T1000 (cell line): ENCODE measurements at regions not wholly inside any gene's neighbourhood (a gene's known extent, or its start where the extent isn't known, plus 50 kb on each side); places are given as distances from the start of the nearest gene placed in this dataset.

Experiments used
- DNase-seq: peaks from one replicate; lab custom pipeline; 2025; ENCODE audit warnings: mixed read lengths; lab: John Stamatoyannopoulos, UW

GRCh38 chr6:139540894-139541293 lies 166.4 kb upstream of the CITED2 start:
- DNase-seq, result no peak

DNA sequence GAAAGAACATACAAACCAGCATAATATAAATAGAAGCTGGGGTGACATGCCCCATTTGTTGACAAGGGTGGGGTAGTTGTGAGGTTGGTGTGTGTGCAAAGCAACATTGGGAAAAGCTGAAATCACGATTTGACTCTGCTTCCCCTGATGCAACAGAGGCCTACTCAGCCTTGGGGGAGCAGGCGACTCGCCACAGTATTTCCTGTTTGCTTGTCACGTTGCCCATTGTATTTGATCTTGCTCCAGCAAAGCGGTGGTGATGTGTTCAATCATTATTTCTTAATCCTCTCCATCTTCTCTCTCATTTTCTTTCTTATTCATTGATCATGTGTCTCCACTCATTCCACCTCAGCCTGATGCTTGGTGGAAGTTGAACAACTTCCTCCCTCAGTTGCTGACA lies 165.8 kb upstream of the CITED2 start:
- no peak for DNase-seq

GRCh38 chr6:139539852-139540251 lies 165.4 kb upstream of the CITED2 start:
- DNase-seq, result peak; percentile 65

DNA sequence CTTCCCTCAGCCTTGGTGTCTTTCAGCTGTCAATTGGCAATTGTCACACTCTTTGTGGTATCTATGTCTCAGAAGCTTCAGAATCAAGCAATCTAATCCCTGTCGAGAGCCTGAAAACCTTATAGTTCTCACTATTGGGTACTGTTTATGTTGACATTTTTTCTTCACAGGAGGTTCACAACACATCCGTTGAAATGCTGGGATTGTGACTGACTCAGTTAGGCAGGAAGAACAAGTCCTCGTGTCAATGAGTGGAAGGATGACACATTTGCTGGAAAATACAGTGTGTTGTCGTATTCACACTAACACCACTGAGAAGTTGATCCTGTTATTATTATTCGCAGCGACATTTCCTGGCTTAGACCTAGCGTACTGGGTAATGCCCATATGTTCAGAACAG lies 163.9 kb upstream of the CITED2 start:
- no peak for DNase-seq

GRCh38 chr6:139536751-139537617 lies 162.5 kb upstream of the CITED2 start:
- DNase-seq, result no peak

DNA sequence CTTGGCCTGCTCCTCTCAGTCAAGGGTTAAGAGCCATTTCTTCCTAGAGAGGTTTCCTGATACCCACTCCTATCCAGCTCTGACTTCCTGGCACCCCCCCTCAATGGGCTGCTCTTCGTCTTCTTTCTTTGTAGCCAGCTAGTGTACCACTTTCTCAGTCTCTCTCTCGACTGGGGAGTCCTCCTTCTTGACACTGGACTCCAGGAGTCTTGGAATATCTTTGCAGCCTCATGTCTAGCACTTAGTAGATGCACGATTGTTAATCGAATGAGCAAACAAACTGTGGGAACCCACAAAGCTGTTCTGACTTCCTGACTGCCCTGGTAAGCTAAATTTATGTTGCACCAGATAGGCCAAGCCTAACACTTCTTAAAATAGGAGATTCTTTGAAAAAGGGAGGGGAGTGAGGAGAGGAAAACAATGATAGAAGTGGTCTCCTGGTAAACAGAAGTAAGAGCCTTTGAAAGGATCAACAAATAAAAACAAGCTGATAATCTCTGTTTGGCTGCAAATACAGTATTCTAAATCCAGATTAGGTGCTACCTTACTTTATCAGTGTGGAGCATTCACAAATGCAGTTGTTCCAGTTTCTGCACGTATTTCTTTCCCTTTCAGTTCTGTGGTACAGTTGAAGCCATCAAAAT lies 160.1 kb upstream of the CITED2 start:
- DNase-seq, result no peak

DNA sequence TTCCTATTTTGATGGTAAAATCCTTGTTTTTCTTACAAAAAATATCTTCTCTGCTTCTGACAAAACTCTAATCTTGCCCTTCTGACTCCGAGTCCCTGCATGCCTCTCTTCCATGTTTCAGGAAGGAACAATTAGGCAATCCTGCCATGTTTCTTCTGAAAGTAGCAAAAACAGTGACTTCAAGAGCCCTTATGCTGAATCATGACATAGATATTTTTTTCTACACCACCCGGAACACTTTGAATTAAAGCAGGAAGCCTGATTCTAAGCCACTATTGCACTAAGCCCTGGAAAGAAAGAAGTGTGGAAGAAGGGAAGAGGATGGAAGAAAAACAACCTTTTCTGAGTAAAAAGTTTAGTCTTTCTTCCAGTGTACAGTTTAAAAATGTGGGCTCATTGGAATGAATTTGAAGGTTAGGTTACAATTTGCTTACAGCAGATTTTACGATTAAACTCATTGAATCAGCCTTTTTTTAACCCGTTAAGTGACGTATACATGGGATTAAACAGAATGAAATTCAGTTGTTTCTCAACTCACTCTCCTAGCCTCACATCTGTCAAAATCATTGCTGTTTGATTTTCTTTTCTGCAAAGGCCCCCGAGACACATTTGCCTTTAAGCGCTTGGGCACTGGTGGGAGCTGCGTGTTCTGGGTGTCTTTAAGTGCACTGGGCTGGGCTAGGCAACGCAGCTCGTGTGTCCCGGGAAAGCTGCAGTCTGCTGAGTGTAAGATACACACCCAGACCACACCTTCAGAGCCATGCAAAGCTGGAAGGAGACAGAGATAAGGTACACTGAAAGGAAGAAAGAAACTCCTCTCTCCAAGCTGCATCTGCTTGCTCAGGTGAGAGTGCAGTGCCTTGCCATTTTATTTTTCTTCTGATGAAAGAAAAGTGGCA lies 159.4 kb upstream of the CITED2 start:
- DNase-seq, result no peak

GRCh38 chr6:139533171-139533570 lies 158.7 kb upstream of the CITED2 start:
- DNase-seq, result no peak

GRCh38 chr6:139531148-139532115 lies 157.0 kb upstream of the CITED2 start:
- no peak for DNase-seq

DNA sequence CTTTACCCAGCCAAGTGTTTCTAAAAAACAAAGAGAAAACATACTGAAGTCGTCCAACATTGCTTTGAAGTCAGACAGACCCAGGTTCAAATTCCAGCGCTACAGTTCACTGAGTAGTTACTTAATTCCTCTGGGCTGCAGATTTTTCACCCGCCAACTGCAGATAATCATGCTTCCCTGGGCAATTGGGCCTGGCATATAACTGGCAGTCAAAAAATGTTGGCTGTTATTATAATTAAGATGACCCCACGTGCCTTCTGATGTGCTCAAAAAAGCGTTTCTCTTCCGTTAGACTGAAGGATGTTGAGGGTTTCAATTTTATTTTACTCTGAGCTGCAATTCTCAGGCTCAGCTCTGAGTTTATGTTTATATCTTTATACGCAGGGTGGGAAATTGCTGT lies 156.1 kb upstream of the CITED2 start:
- no peak for DNase-seq

GRCh38 chr6:139529420-139529819 lies 155.0 kb upstream of the CITED2 start:
- no peak for DNase-seq

DNA sequence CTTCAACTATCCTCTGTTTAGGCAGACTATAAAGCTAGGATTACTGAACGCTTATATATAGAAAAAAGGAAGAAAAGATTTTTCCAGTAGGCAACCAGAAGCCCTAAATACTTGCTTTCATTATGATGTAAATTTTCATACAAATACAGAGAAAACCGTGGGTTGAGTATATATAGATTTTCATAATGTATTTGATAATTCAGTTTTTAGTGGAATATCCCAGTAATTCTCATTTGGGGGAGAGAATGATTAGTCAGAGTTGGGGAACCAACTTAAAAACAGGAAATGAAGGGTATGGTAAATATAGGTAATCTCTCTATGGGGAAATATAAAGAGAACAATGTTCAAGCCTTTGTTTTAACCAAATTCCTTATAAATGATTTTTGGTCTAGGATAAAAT lies 154.0 kb upstream of the CITED2 start:
- no peak for DNase-seq

GRCh38 chr6:139525415-139525814 lies 151.0 kb upstream of the CITED2 start:
- no peak for DNase-seq

DNA sequence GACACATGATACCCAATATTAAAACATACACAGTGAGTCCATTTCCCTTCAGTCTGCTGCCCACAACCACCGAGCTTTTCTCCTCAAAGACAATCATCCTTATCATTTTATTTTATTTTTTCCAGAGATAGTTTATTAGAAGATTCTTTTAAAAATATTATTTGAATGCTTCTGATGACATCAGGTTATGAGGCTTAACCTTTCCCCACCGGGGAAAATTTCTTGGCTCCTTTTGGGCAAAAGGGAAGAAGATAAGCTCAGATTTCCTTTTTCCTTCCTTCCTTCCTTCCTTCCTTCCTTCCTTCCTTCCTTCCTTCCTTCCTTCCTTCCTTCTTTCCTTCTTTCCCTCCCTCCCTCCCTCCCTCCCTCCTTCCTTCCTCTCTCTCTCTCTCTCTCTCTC lies 149.5 kb upstream of the CITED2 start:
- DNase-seq, result no peak

DNA sequence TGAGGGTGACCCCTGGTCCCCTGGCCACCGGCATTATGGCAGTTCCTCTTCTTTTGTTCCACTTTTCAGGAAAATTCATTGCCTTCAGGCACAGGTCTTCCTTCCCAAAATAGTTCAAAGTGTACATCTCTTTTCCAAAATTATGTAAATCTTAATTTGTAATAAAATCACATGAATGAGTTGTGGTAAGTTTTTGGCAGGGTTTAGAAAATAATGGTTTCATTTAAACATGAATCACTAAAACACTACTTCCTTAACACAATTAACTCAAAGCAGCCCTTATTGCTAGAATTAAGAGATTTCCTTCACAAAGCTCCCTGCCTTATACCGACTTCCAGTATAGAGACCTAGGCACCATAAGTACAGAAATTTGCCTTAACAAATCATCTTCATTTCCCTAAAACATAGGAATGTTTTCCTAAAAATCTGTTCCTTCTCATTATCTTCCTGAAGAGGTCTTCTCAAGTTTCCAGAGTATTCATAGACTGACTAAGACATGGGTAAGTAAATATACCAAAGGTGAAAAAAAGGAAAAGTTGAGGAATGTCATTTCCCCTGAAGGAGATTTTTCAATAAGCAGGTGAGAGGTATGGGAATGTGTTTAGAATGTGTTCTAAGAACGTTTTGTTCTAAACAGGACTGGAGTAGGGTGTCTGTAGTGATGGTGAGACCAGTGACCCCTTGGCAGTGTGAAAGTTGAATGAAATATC lies 148.2 kb upstream of the CITED2 start:
- DNase-seq, result no peak

DNA sequence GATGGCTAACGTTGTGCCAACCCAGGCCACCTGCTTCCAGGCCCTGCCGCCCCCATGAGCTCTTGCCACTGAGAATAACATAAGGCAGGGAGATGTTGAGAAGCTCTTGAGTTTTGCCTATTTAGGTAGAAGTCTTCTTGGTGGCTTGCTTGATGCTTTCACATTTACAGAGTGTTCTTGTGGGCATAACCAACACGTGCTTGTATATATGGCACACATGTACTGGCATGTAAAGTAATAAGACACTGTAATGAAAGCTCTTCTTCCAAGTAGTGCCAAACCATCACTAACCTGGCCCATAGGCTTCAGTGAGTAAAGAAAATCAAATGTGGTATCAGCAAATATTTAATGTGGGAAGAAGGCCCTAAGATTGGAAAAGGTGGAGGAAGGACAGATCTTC lies 146.9 kb upstream of the CITED2 start:
- no peak for DNase-seq

DNA sequence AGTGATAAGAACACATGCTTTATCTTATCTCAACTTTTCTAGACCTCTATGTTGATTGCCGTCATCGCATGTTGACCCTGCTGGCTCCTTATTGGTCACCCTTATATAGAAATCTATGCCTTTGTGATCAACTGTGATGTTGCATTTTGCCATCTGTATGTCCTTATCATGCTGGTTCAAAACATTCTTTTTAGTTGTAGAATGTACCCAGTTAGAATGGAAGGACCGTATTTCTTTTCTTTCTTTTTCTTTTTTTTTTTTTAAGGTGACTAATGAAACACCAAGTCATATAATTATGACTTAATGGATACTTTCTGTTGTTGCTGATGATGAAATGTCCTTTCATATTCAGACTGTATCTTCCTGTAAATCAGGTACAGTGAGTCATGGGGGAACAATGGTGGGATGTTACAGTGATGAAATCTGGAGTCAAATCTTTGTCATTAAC lies 145.9 kb upstream of the CITED2 start:
- no peak for DNase-seq

- no peak for DNase-seq
Observed at GRCh38 chr6:139519571-139520031, 145.2 kb upstream of the CITED2 start.

DNA sequence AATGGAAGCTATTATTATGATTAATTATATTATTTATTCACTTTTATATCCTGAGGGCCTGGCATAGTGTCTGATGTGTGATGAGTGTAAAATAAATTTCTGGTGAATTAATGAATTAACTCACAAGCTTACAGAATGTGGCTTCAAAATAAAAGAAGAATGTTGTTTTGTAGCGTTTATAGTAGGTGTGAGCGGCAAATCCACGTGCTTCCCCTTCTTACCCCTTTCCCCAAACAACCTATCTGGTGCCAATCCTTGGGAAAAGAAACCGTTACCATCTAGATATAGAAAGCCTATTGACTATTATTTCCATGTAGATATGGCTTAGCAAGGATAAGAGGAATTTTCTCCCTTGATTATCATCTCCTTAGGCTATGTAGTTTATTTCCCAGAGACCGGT lies 144.6 kb upstream of the CITED2 start:
- no peak for DNase-seq

DNA sequence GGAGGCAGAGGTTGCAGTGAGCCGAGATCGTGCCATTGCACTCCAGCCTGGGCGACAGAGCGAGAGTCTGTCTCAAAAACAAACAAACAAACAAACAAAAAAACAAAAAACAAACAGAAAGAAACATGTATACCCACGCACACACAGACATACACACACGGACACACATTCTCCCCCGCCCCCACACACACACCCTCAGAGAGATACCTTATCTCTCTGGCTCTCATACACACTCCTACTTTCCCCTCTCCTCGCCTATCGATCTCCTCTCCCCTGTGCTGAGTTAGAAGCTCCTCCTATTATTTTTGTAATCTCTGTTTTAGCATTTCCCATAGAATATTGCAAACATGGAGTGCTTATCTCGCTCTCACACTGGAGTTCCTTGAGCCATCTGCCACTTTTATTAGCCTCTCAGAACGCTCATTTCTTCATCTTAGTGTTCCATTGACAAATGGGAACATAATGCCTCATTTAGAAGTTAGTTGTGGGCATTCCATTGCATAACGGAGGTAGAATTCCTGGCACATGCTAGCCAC lies 144.2 kb upstream of the CITED2 start:
- no peak for DNase-seq
